Erythroblast (primary cell): ENCODE measurements at regions not wholly inside any gene's neighbourhood (a gene's known extent, or its start where the extent isn't known, plus 50 kb on each side); places are given as distances from the start of the nearest gene placed in this dataset.
A peak's percentile ranks its signal among the peaks of the same experiment; 100 is the strongest.

Source experiments
- DNase-seq, 2 experiments: peaks; one replicate each; lab custom pipeline; 2025; lab: John Stamatoyannopoulos, UW
- GATA1 ChIP-seq: IDR thresholded peaks from 2 replicates; pipeline ENCODE4 v1.6.1; 2011; ENCODE audit warnings: low read depth, mild to moderate bottlenecking, control low read depth, low read length, moderate library complexity
- POLR2A ChIP-seq: IDR thresholded peaks from 2 replicates; pipeline ENCODE4 v1.6.1; 2011; ENCODE audit warnings: mild to moderate bottlenecking, low read length

- TF ChIP-seq GATA1 (no peak), POLR2A (no peak)
Measured at GRCh38 chr2:19846567-19846966, 55.2 kb downstream of the TTC32 start.

GRCh38 chr2:19846030-19846429 lies 55.8 kb downstream of the TTC32 start:
- DNase-seq = no peak
- no peak for TF ChIP-seq GATA1
- TF ChIP-seq POLR2A = no peak

More at GRCh38 chr2:19846567-19846966, 55.2 kb downstream of the TTC32 start:
- DNase-seq = no peak

- DNase-seq = no peak
- TF ChIP-seq POLR2A (no peak), GATA1 (no peak)
Measured at GRCh38 chr2:19845323-19845920, 56.4 kb downstream of the TTC32 start.

GRCh38 chr2:19844750-19845149 lies 57.0 kb downstream of the TTC32 start:
- no peak for TF ChIP-seq GATA1
- no peak for TF ChIP-seq POLR2A
- DNase-seq = no peak

- TF ChIP-seq GATA1 = no peak
- TF ChIP-seq POLR2A = no peak
- DNase-seq = no peak
Measured at GRCh38 chr2:19843992-19844515, 57.7 kb downstream of the TTC32 start.

- DNase-seq = no peak
- TF ChIP-seq GATA1 (no peak), POLR2A (no peak)
Measured at GRCh38 chr2:19841918-19842693, 59.7 kb downstream of the TTC32 start.

- no peak for TF ChIP-seq POLR2A
- no peak for TF ChIP-seq GATA1
- DNase-seq = no peak
Measured at GRCh38 chr2:19839438-19839837, 62.3 kb downstream of the TTC32 start.

- no peak for TF ChIP-seq POLR2A
- DNase-seq = no peak
Measured at GRCh38 chr2:19838616-19839015, 63.2 kb downstream of the TTC32 start.

GRCh38 chr2:19837235-19837766 lies 64.5 kb downstream of the TTC32 start:
- TF ChIP-seq POLR2A (no peak), GATA1 (no peak)
- DNase-seq = no peak

- DNase-seq = no peak
- TF ChIP-seq POLR2A (no peak), GATA1 (no peak)
Measured at GRCh38 chr2:19835781-19836281, 66.0 kb downstream of the TTC32 start.

GRCh38 chr2:19833978-19834377 lies 67.8 kb downstream of the TTC32 start:
- no peak for DNase-seq
- TF ChIP-seq GATA1 (no peak), POLR2A (no peak)

- no peak for DNase-seq
- TF ChIP-seq GATA1 (no peak), POLR2A (no peak)
Measured at GRCh38 chr2:19829672-19830071, 72.1 kb downstream of the TTC32 start.

- TF ChIP-seq POLR2A (no peak), GATA1 (no peak)
- peak in 1 of 2 experiments; percentile 31 for DNase-seq
Measured at GRCh38 chr2:19826874-19827273, 74.9 kb downstream of the TTC32 start.

- TF ChIP-seq GATA1 (no peak), POLR2A (no peak)
- no peak for DNase-seq
Measured at GRCh38 chr2:19823507-19823906, 78.3 kb downstream of the TTC32 start.
